ENCODE measurements at regions not wholly inside any gene's neighbourhood (a gene's known extent, or its start where the extent isn't known, plus 50 kb on each side); places are given as distances from the start of the nearest gene placed in this dataset.
A peak's percentile ranks its signal among the peaks of the same experiment; 100 is the strongest.

GRCh38 chr1:82494117-82494516, 693.4 kb downstream of the ADGRL2 start:
- Histone ChIP-seq H3K27me3 (ENCODE audit: insufficient read depth, low read length) (no peaks in the 10 kb centered on the region), H3K4me3 (ENCODE audit: low read length) (no peak overlapping the region), H3K27ac (ENCODE audit: low read length) (no peak overlapping the region), H3K4me1 (ENCODE audit: insufficient read depth, low read length) (no peaks in the 10 kb centered on the region), H3K36me3 (ENCODE audit: insufficient read depth, low read depth, low read length) (no peaks in the 10 kb centered on the region), H3K9ac (ENCODE audit: low read depth, low read length) (no peak overlapping the region), H3K9me3 (ENCODE audit: insufficient read depth, low read depth, low read length) (peaks cover 36% of the 10 kb centered on the region)

GRCh38 chr1:82492159-82492558, 691.4 kb downstream of the ADGRL2 start:
- no peak overlapping the region for H3K9ac ChIP-seq (ENCODE audit: low read depth, low read length)
- H3K27ac ChIP-seq (ENCODE audit: low read length): no peak overlapping the region
- H3K9me3 ChIP-seq (ENCODE audit: insufficient read depth, low read depth, low read length): peaks cover 34% of the 10 kb centered on the region
- H3K27me3 ChIP-seq (ENCODE audit: insufficient read depth, low read length): no peaks in the 10 kb centered on the region
- H3K4me3 ChIP-seq (ENCODE audit: low read length): no peak overlapping the region
- no peaks in the 10 kb centered on the region for H3K36me3 ChIP-seq (ENCODE audit: insufficient read depth, low read depth, low read length)
- no peaks in the 10 kb centered on the region for H3K4me1 ChIP-seq (ENCODE audit: insufficient read depth, low read length)

GRCh38 chr1:82491301-82492048, 690.7 kb downstream of the ADGRL2 start:
- Histone ChIP-seq H3K27ac (ENCODE audit: low read length) (no peak overlapping the region), H3K9ac (ENCODE audit: low read depth, low read length) (no peak overlapping the region), H3K36me3 (ENCODE audit: insufficient read depth, low read depth, low read length) (no peaks in the 10 kb centered on the region), H3K9me3 (ENCODE audit: insufficient read depth, low read depth, low read length) (peaks cover 27% of the 10 kb centered on the region), H3K27me3 (ENCODE audit: insufficient read depth, low read length) (no peaks in the 10 kb centered on the region), H3K4me3 (ENCODE audit: low read length) (no peak overlapping the region), H3K4me1 (ENCODE audit: insufficient read depth, low read length) (peaks cover 6% of the 10 kb centered on the region)

GRCh38 chr1:82487778-82488177, 687.0 kb downstream of the ADGRL2 start:
- H3K27ac ChIP-seq (ENCODE audit: low read length): no peak overlapping the region
- no peaks in the 10 kb centered on the region for H3K9me3 ChIP-seq (ENCODE audit: insufficient read depth, low read depth, low read length)

GRCh38 chr1:82486969-82487368, 686.2 kb downstream of the ADGRL2 start:
- Histone ChIP-seq H3K9ac (ENCODE audit: low read depth, low read length) (no peak overlapping the region), H3K9me3 (ENCODE audit: insufficient read depth, low read depth, low read length) (no peaks in the 10 kb centered on the region), H3K4me3 (ENCODE audit: low read length) (no peak overlapping the region), H3K27me3 (ENCODE audit: insufficient read depth, low read length) (no peaks in the 10 kb centered on the region), H3K27ac (ENCODE audit: low read length) (no peak overlapping the region), H3K36me3 (ENCODE audit: insufficient read depth, low read depth, low read length) (no peaks in the 10 kb centered on the region), H3K4me1 (ENCODE audit: insufficient read depth, low read length) (peaks cover 23% of the 10 kb centered on the region)

More at GRCh38 chr1:82487778-82488177, 687.0 kb downstream of the ADGRL2 start:
- H3K4me1 ChIP-seq (ENCODE audit: insufficient read depth, low read length): peaks cover 23% of the 10 kb centered on the region
- H3K36me3 ChIP-seq (ENCODE audit: insufficient read depth, low read depth, low read length): no peaks in the 10 kb centered on the region
- no peak overlapping the region for H3K9ac ChIP-seq (ENCODE audit: low read depth, low read length)
- H3K27me3 ChIP-seq (ENCODE audit: insufficient read depth, low read length): no peaks in the 10 kb centered on the region
- no peak overlapping the region for H3K4me3 ChIP-seq (ENCODE audit: low read length)

- Histone ChIP-seq H3K27ac (ENCODE audit: low read length) (peak overlapping the region; percentile 29), H3K4me3 (ENCODE audit: low read length) (peak overlapping the region; percentile 18; the same call in 1 of the 2 replicates), H3K36me3 (ENCODE audit: insufficient read depth, low read depth, low read length) (no peaks in the 10 kb centered on the region)
Observed at GRCh38 chr1:82486468-82486867, 685.7 kb downstream of the ADGRL2 start.

GRCh38 chr1:82485591-82486369, 685.0 kb downstream of the ADGRL2 start:
- no peaks in the 10 kb centered on the region for H3K27me3 ChIP-seq (ENCODE audit: insufficient read depth, low read length)
- H3K9me3 ChIP-seq (ENCODE audit: insufficient read depth, low read depth, low read length): no peaks in the 10 kb centered on the region
- H3K27ac ChIP-seq (ENCODE audit: low read length): peak overlapping the region; percentile 61
- H3K9ac ChIP-seq (ENCODE audit: low read depth, low read length): peak overlapping the region; percentile 25; the same call in 1 of the 2 replicates
- H3K36me3 ChIP-seq (ENCODE audit: insufficient read depth, low read depth, low read length): no peaks in the 10 kb centered on the region
- H3K4me3 ChIP-seq (ENCODE audit: low read length): peak overlapping the region; percentile 18; the same call in 1 of the 2 replicates
- H3K4me1 ChIP-seq (ENCODE audit: insufficient read depth, low read length): peaks cover 23% of the 10 kb centered on the region

More at GRCh38 chr1:82486468-82486867, 685.7 kb downstream of the ADGRL2 start:
- Histone ChIP-seq H3K9ac (ENCODE audit: low read depth, low read length) (no peak overlapping the region), H3K9me3 (ENCODE audit: insufficient read depth, low read depth, low read length) (no peaks in the 10 kb centered on the region), H3K27me3 (ENCODE audit: insufficient read depth, low read length) (no peaks in the 10 kb centered on the region), H3K4me1 (ENCODE audit: insufficient read depth, low read length) (peaks cover 23% of the 10 kb centered on the region)

GRCh38 chr1:82483146-82483545, 682.4 kb downstream of the ADGRL2 start:
- H3K4me1 ChIP-seq (ENCODE audit: insufficient read depth, low read length): peaks cover 23% of the 10 kb centered on the region
- H3K4me3 ChIP-seq (ENCODE audit: low read length): no peak overlapping the region
- no peaks in the 10 kb centered on the region for H3K9me3 ChIP-seq (ENCODE audit: insufficient read depth, low read depth, low read length)
- no peak overlapping the region for H3K27ac ChIP-seq (ENCODE audit: low read length)
- H3K36me3 ChIP-seq (ENCODE audit: insufficient read depth, low read depth, low read length): no peaks in the 10 kb centered on the region
- no peaks in the 10 kb centered on the region for H3K27me3 ChIP-seq (ENCODE audit: insufficient read depth, low read length)
- no peak overlapping the region for H3K9ac ChIP-seq (ENCODE audit: low read depth, low read length)

- H3K36me3 ChIP-seq (ENCODE audit: insufficient read depth, low read depth, low read length): no peaks in the 10 kb centered on the region
- no peak overlapping the region for H3K9ac ChIP-seq (ENCODE audit: low read depth, low read length)
- no peaks in the 10 kb centered on the region for H3K9me3 ChIP-seq (ENCODE audit: insufficient read depth, low read depth, low read length)
- H3K4me1 ChIP-seq (ENCODE audit: insufficient read depth, low read length): no peaks in the 10 kb centered on the region
- H3K4me3 ChIP-seq (ENCODE audit: low read length): no peak overlapping the region
- H3K27ac ChIP-seq (ENCODE audit: low read length): no peak overlapping the region
- H3K27me3 ChIP-seq (ENCODE audit: insufficient read depth, low read length): no peaks in the 10 kb centered on the region
Observed at GRCh38 chr1:82478916-82479315, 678.2 kb downstream of the ADGRL2 start.

- Histone ChIP-seq H3K4me1 (ENCODE audit: insufficient read depth, low read length) (no peaks in the 10 kb centered on the region), H3K36me3 (ENCODE audit: insufficient read depth, low read depth, low read length) (no peaks in the 10 kb centered on the region), H3K9me3 (ENCODE audit: insufficient read depth, low read depth, low read length) (no peaks in the 10 kb centered on the region), H3K27me3 (ENCODE audit: insufficient read depth, low read length) (no peaks in the 10 kb centered on the region), H3K4me3 (ENCODE audit: low read length) (no peak overlapping the region), H3K9ac (ENCODE audit: low read depth, low read length) (no peak overlapping the region), H3K27ac (ENCODE audit: low read length) (no peak overlapping the region)
Observed at GRCh38 chr1:82472489-82473131, 671.9 kb downstream of the ADGRL2 start.

GRCh38 chr1:82466891-82467290, 666.2 kb downstream of the ADGRL2 start:
- H3K27me3 ChIP-seq (ENCODE audit: insufficient read depth, low read length): no peaks in the 10 kb centered on the region
- H3K27ac ChIP-seq (ENCODE audit: low read length): no peak overlapping the region
- no peaks in the 10 kb centered on the region for H3K36me3 ChIP-seq (ENCODE audit: insufficient read depth, low read depth, low read length)
- no peaks in the 10 kb centered on the region for H3K4me1 ChIP-seq (ENCODE audit: insufficient read depth, low read length)
- H3K4me3 ChIP-seq (ENCODE audit: low read length): no peak overlapping the region
- H3K9ac ChIP-seq (ENCODE audit: low read depth, low read length): no peak overlapping the region
- H3K9me3 ChIP-seq (ENCODE audit: insufficient read depth, low read depth, low read length): no peaks in the 10 kb centered on the region
